Activated CD4-positive, alpha-beta T cell treated with anti-CD3 and anti-CD28 coated beads, Interleukin-2, amount 10 ng/mL, durations not matched to agents 7 days and 5 days (primary cell): ENCODE measurements at regions not wholly inside any gene's neighbourhood (a gene's known extent, or its start where the extent isn't known, plus 50 kb on each side); places are given as distances from the start of the nearest gene placed in this dataset.
"Not testable (repeated sequence)": the region's sequence is repeated elsewhere in the genome, so short reads cannot be mapped to it uniquely, and the experiment has no call there.

Experiments used
- CTCF ChIA-PET: fragments of 350-600 bp; sonication (Branson Sonifier 250); formaldehyde crosslinking; loops from one replicate; lab custom pipeline; 2021; ENCODE audit warnings: antibody characterized with exemption; lab: Charles Lee
- POLR2A ChIA-PET: fragments of 350-600 bp; sonication (Branson Sonifier 250); formaldehyde crosslinking; loops from one replicate; lab custom pipeline; 2021; ENCODE audit warnings: antibody characterized with exemption; lab: Charles Lee
- DNase-seq: peaks from one replicate; pipeline ENCODE4 v3.0.0-alpha.2; 2020
- H3K27ac Mint-ChIP-seq: one replicate; pipeline ENCODE4 v1.8.0; 2021; ENCODE audit warnings: mild to moderate bottlenecking, moderate library complexity, mixed read lengths
- H3K27me3 Mint-ChIP-seq: one replicate; pipeline ENCODE4 v1.8.0; 2021; ENCODE audit warnings: mixed read lengths
- H3K36me3 Mint-ChIP-seq: one replicate; pipeline ENCODE4 v1.8.0; 2021; ENCODE audit warnings: low read depth, mixed read lengths
- H3K4me1 Mint-ChIP-seq: one replicate; pipeline ENCODE4 v1.8.0; 2021; ENCODE audit warnings: mixed read lengths
- H3K4me3 Mint-ChIP-seq: one replicate; pipeline ENCODE4 v1.8.0; 2021; ENCODE audit warnings: mild to moderate bottlenecking, moderate library complexity, mixed read lengths
- H3K9me3 Mint-ChIP-seq: one replicate; pipeline ENCODE4 v1.8.0; 2021; ENCODE audit warnings: mixed read lengths

GRCh38 chr19:34034318-34034846, 137.9 kb upstream of the LSM14A start:
- H3K4me3 Mint-ChIP-seq: no peak overlapping the region
- no peaks in the 10 kb centered on the region for H3K36me3 Mint-ChIP-seq
- CTCF ChIA-PET: no interaction called here
- no peaks in the 10 kb centered on the region for H3K27me3 Mint-ChIP-seq
- H3K27ac Mint-ChIP-seq: no peak overlapping the region
- no peak for DNase-seq
- no peaks in the 10 kb centered on the region for H3K9me3 Mint-ChIP-seq
- no peaks in the 10 kb centered on the region for H3K4me1 Mint-ChIP-seq
- POLR2A ChIA-PET: no interaction called here

- H3K27me3 Mint-ChIP-seq: peaks cover 2% of the 10 kb centered on the region
- H3K27ac Mint-ChIP-seq: no peak overlapping the region
- H3K36me3 Mint-ChIP-seq: no peaks in the 10 kb centered on the region
- ChIA-PET POLR2A (no interaction called here), CTCF (interaction anchor here (0.8 to 1.4 kb wide), 3 partner anchors 17 to 46 kb away, joined by 3 to 4 read pairs (median 3); no protein-coding TSS in a partner anchor)
- H3K9me3 Mint-ChIP-seq: peaks cover 3% of the 10 kb centered on the region
- H3K4me1 Mint-ChIP-seq: no peaks in the 10 kb centered on the region
- no peak overlapping the region for H3K4me3 Mint-ChIP-seq
- peak; percentile 73 for DNase-seq
Observed at GRCh38 chr19:34041925-34042521, 130.3 kb upstream of the LSM14A start.

GRCh38 chr19:34044021-34044420, 128.3 kb upstream of the LSM14A start:
- POLR2A ChIA-PET: no interaction called here
- H3K9me3 Mint-ChIP-seq: peaks cover 3% of the 10 kb centered on the region
- H3K4me3 Mint-ChIP-seq: no peak overlapping the region
- peaks cover 5% of the 10 kb centered on the region for H3K27me3 Mint-ChIP-seq
- H3K27ac Mint-ChIP-seq: no peak overlapping the region
- H3K4me1 Mint-ChIP-seq: no peaks in the 10 kb centered on the region
- CTCF ChIA-PET: interaction anchor here (0.6 kb wide), 1 partner anchor 376 kb away, joined by 3 read pairs; no protein-coding TSS in a partner anchor
- no peaks in the 10 kb centered on the region for H3K36me3 Mint-ChIP-seq
- DNase-seq: no peak

DNA sequence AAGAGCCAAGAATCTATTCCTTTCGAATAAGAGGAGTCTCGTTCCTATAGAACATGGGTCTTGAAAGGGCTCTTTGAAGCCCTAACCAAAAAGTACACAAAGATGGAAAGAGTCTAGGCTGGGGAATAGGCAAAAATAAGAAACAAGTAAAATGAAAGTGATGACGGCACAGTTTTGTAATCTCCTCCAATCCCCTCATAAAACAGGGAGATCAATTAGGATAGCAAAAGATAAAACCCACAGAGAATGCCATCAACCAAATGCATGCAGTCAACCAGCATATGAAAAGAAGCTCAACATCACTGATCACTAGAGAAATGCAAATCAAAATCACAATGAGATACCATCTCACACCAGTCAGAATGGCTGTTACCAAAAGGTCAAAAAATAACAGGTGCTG, 122.4 kb upstream of the LSM14A start:
- H3K27ac Mint-ChIP-seq: no peak overlapping the region
- DNase-seq: no peak
- H3K4me1 Mint-ChIP-seq: no peaks in the 10 kb centered on the region
- H3K36me3 Mint-ChIP-seq: no peaks in the 10 kb centered on the region
- no peaks in the 10 kb centered on the region for H3K9me3 Mint-ChIP-seq
- ChIA-PET POLR2A (no interaction called here), CTCF (no interaction called here)
- no peak overlapping the region for H3K4me3 Mint-ChIP-seq
- H3K27me3 Mint-ChIP-seq: peaks cover 10% of the 10 kb centered on the region

- CTCF ChIA-PET, H3K4me1 Mint-ChIP-seq, H3K27ac Mint-ChIP-seq, H3K36me3 Mint-ChIP-seq, POLR2A ChIA-PET, DNase-seq, H3K9me3 Mint-ChIP-seq, H3K4me3 Mint-ChIP-seq: not testable (repeated sequence)
- H3K27me3 Mint-ChIP-seq: peaks cover 11% of the 10 kb centered on the region
Observed at GRCh38 chr19:34050430-34050829, 121.9 kb upstream of the LSM14A start.

- H3K27me3 Mint-ChIP-seq: peaks cover 11% of the 10 kb centered on the region
- H3K27ac Mint-ChIP-seq: no peak overlapping the region
- POLR2A ChIA-PET: no interaction called here
- CTCF ChIA-PET: no interaction called here
- no peaks in the 10 kb centered on the region for H3K36me3 Mint-ChIP-seq
- no peak for DNase-seq
- H3K4me3 Mint-ChIP-seq: no peak overlapping the region
- no peaks in the 10 kb centered on the region for H3K4me1 Mint-ChIP-seq
- H3K9me3 Mint-ChIP-seq: no peaks in the 10 kb centered on the region
Observed at GRCh38 chr19:34051255-34051654, 121.0 kb upstream of the LSM14A start.

GRCh38 chr19:34057155-34057554, 115.1 kb upstream of the LSM14A start:
- no peaks in the 10 kb centered on the region for H3K9me3 Mint-ChIP-seq
- no peak overlapping the region for H3K4me3 Mint-ChIP-seq
- H3K36me3 Mint-ChIP-seq: no peaks in the 10 kb centered on the region
- H3K27me3 Mint-ChIP-seq: peaks cover 5% of the 10 kb centered on the region
- no peaks in the 10 kb centered on the region for H3K4me1 Mint-ChIP-seq
- no peak for DNase-seq
- ChIA-PET POLR2A (no interaction called here), CTCF (no interaction called here)
- no peak overlapping the region for H3K27ac Mint-ChIP-seq

- Mint-ChIP-seq H3K4me1 (no peaks in the 10 kb centered on the region), H3K4me3 (no peak overlapping the region), H3K36me3 (no peaks in the 10 kb centered on the region), H3K27me3 (peaks cover 15% of the 10 kb centered on the region), H3K27ac (no peak overlapping the region), H3K9me3 (no peaks in the 10 kb centered on the region)
- no peak for DNase-seq
- ChIA-PET CTCF (interaction anchor here (0.6 kb wide), 1 partner anchor 61 kb away, joined by 4 read pairs; no protein-coding TSS in a partner anchor), POLR2A (no interaction called here)
Observed at GRCh38 chr19:34066007-34066643, 106.2 kb upstream of the LSM14A start.

DNA sequence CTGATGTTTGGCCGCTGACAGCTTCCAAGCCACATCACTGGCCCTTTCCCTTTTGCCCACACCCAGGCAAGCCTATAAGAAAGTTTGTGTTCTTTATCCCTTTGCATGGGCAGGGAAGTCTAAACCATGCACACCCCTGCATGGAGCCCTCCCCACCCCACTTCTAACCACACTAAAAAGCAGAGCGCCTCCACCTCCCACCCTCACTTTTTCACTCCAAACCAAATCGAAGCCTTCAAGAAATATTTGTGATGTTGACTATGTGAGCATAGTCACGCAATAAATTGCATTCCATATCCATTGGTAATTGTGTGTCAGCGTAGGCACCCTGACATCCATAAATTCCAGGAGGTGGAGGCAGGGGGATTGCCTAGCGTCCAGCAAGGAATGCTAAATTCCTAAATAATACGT, 104.4 kb upstream of the LSM14A start:
- Mint-ChIP-seq H3K4me1 (no peaks in the 10 kb centered on the region), H3K27ac (no peak overlapping the region), H3K9me3 (no peaks in the 10 kb centered on the region), H3K27me3 (peaks cover 22% of the 10 kb centered on the region), H3K36me3 (no peaks in the 10 kb centered on the region), H3K4me3 (no peak overlapping the region)
- no peak for DNase-seq
- POLR2A ChIA-PET: no interaction called here
- CTCF ChIA-PET: no interaction called here

- H3K9me3 Mint-ChIP-seq: no peaks in the 10 kb centered on the region
- peaks cover 16% of the 10 kb centered on the region for H3K27me3 Mint-ChIP-seq
- H3K27ac Mint-ChIP-seq: no peak overlapping the region
- ChIA-PET POLR2A (no interaction called here), CTCF (no interaction called here)
- H3K4me1 Mint-ChIP-seq: no peaks in the 10 kb centered on the region
- no peak overlapping the region for H3K4me3 Mint-ChIP-seq
- H3K36me3 Mint-ChIP-seq: no peaks in the 10 kb centered on the region
- DNase-seq: no peak
Observed at GRCh38 chr19:34075661-34076091, 96.6 kb upstream of the LSM14A start.

- Mint-ChIP-seq H3K9me3 (no peaks in the 10 kb centered on the region), H3K4me3 (no peak overlapping the region), H3K27ac (no peak overlapping the region), H3K4me1 (no peaks in the 10 kb centered on the region), H3K27me3 (peaks cover 17% of the 10 kb centered on the region), H3K36me3 (no peaks in the 10 kb centered on the region)
- DNase-seq: no peak
- ChIA-PET CTCF (no interaction called here), POLR2A (no interaction called here)
Observed at GRCh38 chr19:34082289-34083077, 89.8 kb upstream of the LSM14A start.

DNA sequence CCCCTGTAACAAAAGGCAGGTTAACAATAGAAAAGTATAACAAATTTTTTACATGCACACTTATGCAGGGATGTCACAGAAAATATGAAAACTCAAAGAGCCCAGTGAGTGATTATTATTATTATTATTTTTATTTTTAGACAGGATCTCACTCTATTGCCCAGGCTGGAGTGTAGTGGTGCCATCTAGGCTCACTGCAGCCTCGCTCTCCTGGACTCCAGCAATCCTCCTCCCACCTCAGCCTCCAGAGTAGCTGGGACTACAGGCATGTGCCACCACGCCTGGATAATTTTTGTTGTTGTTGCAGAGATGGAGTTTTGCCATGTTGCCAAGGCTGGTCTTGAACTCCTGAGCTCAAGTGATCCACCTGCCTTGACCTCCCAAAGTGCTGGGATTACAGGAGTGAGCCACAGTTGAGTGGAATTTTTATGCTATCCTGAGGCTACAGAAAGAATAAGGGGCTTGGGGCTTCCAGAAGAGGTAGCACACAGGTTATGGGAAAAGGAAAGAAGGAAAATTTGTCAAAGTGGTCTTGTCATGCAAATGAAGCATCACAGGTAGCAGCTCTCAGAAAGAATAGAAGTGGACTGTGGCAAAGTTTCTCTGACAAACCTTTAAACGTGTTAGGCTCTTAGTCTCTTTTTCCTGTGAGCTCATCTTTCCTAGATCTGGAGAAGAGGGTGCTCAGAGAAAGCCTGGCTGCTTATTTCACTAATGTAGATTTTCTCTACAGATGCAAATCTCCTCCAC, 87.7 kb upstream of the LSM14A start:
- Mint-ChIP-seq H3K4me3 (no peak overlapping the region), H3K9me3 (no peaks in the 10 kb centered on the region), H3K4me1 (no peaks in the 10 kb centered on the region), H3K27ac (no peak overlapping the region), H3K36me3 (no peaks in the 10 kb centered on the region), H3K27me3 (peaks cover 13% of the 10 kb centered on the region)
- CTCF ChIA-PET: interaction anchor here (0.5 to 1.1 kb wide), 2 partner anchors 306 to 1486 kb away, joined by 3 to 4 read pairs; no protein-coding TSS in a partner anchor
- no peak for DNase-seq
- POLR2A ChIA-PET: no interaction called here
